ENCODE measurements at regions not wholly inside any gene's neighbourhood (a gene's known extent, or its start where the extent isn't known, plus 50 kb on each side); places are given as distances from the start of the nearest gene placed in this dataset.

DNA sequence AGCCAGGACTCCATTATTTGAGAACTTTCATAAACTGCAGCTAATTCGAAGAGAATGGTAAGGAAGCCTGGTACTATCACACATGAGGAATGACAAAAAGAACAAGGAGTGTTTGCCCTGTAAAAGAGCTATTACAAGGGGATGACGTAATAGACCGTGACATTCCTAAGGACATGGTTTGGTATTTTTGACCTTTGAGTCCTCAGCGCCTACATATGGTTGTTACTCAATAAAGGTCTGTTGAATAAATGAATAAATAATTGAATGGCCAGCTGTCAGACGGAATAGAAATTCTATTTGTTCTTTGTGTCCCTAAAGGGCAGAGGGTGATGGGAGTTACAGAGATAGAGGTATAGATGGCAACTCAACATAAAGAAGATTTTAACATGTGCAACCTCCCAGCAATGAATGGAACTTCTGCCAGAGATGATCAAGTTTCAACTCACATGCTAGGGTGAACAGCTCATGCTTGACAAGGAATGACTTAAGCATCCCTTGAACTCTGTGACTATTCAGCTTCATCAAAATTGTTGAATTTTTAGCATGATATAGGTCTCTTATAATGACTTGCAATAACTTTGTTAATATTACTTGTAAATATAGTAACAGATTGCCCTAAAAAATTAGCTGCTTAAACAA is 115.4 kb downstream of the TENT5A start:
- CTCF ChIA-PET = no interaction called here
- H3K4me3 ChIP-seq (ENCODE audit: low read depth in 2 of 2, low read length in 2 of 2) = no peak overlapping the region
- H3K36me3 ChIP-seq (ENCODE audit: control insufficient read depth, insufficient read depth, low read length) = no peaks in the 10 kb centered on the region
- H3K4me1 ChIP-seq (ENCODE audit: control insufficient read depth, insufficient read depth, low read length) = no peaks in the 10 kb centered on the region
- H3K27ac ChIP-seq (ENCODE audit: low read length) = no peak overlapping the region
- intact Hi-C loops (cut with micrococcal nuclease; ENCODE audit: unreplicated experiment) = no loop called here
- no TSS peak for BruUV-seq (replicated peaks)
- TF ChIP-seq TCF7L2 (IDR thresholded peaks at IDR 0.05; ENCODE audit: low read depth, low read length) (no peak), SIN3A (IDR thresholded peaks at IDR 0.05; ENCODE audit: borderline replicate concordance, insufficient read depth, low read depth, low read length) (no peak), CTCF (IDR thresholded peaks at IDR 0.05) (no peak), POLR2AphosphoS5 (IDR thresholded peaks at IDR 0.05; ENCODE audit: low read depth, low read length) (no peak)
- TF ChIP-seq, protein P1, sequence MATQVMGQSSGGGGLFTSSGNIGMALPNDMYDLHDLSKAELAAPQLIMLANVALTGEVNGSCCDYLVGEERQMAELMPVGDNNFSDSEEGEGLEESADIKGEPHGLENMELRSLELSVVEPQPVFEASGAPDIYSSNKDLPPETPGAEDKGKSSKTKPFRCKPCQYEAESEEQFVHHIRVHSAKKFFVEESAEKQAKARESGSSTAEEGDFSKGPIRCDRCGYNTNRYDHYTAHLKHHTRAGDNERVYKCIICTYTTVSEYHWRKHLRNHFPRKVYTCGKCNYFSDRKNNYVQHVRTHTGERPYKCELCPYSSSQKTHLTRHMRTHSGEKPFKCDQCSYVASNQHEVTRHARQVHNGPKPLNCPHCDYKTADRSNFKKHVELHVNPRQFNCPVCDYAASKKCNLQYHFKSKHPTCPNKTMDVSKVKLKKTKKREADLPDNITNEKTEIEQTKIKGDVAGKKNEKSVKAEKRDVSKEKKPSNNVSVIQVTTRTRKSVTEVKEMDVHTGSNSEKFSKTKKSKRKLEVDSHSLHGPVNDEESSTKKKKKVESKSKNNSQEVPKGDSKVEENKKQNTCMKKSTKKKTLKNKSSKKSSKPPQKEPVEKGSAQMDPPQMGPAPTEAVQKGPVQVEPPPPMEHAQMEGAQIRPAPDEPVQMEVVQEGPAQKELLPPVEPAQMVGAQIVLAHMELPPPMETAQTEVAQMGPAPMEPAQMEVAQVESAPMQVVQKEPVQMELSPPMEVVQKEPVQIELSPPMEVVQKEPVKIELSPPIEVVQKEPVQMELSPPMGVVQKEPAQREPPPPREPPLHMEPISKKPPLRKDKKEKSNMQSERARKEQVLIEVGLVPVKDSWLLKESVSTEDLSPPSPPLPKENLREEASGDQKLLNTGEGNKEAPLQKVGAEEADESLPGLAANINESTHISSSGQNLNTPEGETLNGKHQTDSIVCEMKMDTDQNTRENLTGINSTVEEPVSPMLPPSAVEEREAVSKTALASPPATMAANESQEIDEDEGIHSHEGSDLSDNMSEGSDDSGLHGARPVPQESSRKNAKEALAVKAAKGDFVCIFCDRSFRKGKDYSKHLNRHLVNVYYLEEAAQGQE (IDR thresholded peaks at IDR 0.05; ENCODE audit: insufficient read depth in 1 of 2, low read depth in 2 of 2, low read length in 1 of 2) = no peak
- no peaks in the 10 kb centered on the region for H3K27me3 ChIP-seq (ENCODE audit: control insufficient read depth, insufficient read depth, low read length)
- POLR2A ChIA-PET = no interaction called here
- DNase-seq (ENCODE audit: low read depth, low spot score) (no peak), ATAC-seq (no peak)
- H3K9me3 ChIP-seq (ENCODE audit: control insufficient read depth, insufficient read depth, low read depth, low read length) = peaks cover 4% of the 10 kb centered on the region; the same call in 1 of the 2 replicates
- in situ Hi-C loops (cut with HindIII; ENCODE audit: low pct_unique_long_range_greater_than_20kb, low sequenced_read_pairs) = no loop called here

GRCh38 chr6:81634155-81634880 is 118.2 kb downstream of the TENT5A start:
- H3K4me1 ChIP-seq (ENCODE audit: control insufficient read depth, insufficient read depth, low read length) = no peaks in the 10 kb centered on the region
- POLR2A ChIA-PET = no interaction called here
- in situ Hi-C loops (cut with HindIII; ENCODE audit: low pct_unique_long_range_greater_than_20kb, low sequenced_read_pairs) (no loop called here), intact Hi-C loops (cut with micrococcal nuclease; ENCODE audit: unreplicated experiment) (no loop called here)
- no TSS peak for BruUV-seq (replicated peaks)
- peaks cover 15% of the 10 kb centered on the region for H3K9me3 ChIP-seq (ENCODE audit: control insufficient read depth, insufficient read depth, low read depth, low read length)
- H3K27ac ChIP-seq (ENCODE audit: low read length) = no peak overlapping the region
- TF ChIP-seq POLR2AphosphoS5 (IDR thresholded peaks at IDR 0.05; ENCODE audit: low read depth, low read length) = no peak
- TF ChIP-seq CTCF (IDR thresholded peaks at IDR 0.05) = no peak
- no peak for TF ChIP-seq SIN3A (IDR thresholded peaks at IDR 0.05; ENCODE audit: borderline replicate concordance, insufficient read depth, low read depth, low read length)
- TF ChIP-seq, protein P1 (IDR thresholded peaks at IDR 0.05; ENCODE audit: insufficient read depth in 1 of 2, low read depth in 2 of 2, low read length in 1 of 2) = no peak
- no peak for TF ChIP-seq TCF7L2 (IDR thresholded peaks at IDR 0.05; ENCODE audit: low read depth, low read length)
- no peak for DNase-seq (ENCODE audit: low read depth, low spot score)
- H3K36me3 ChIP-seq (ENCODE audit: control insufficient read depth, insufficient read depth, low read length) = no peaks in the 10 kb centered on the region
- ATAC-seq = no peak
- H3K4me3 ChIP-seq (ENCODE audit: low read depth in 2 of 2, low read length in 2 of 2) = no peak overlapping the region
- CTCF ChIA-PET = no interaction called here
- H3K27me3 ChIP-seq (ENCODE audit: control insufficient read depth, insufficient read depth, low read length) = no peaks in the 10 kb centered on the region
